Endothelial cell of umbilical vein (primary cell): ENCODE measurements at regions not wholly inside any gene's neighbourhood (a gene's known extent, or its start where the extent isn't known, plus 50 kb on each side); places are given as distances from the start of the nearest gene placed in this dataset.

Source experiments
- BruUV-seq: library from RNA; stranded (reverse); fragments of 400-500 nt; replicated peaks from 2 replicates; lab custom pipeline; 2021; lab: Mats Ljungman, UMichigan
- CTCF ChIA-PET: fragments of 300-600, 350-600 bp; sonication (Branson Sonifier 250); formaldehyde crosslinking; loops from one replicate; lab custom pipeline; 2021; ENCODE audit warnings: antibody characterized with exemption, inconsistent platforms; lab: Charles Lee
- POLR2A ChIA-PET: fragments of 300-600, 350-600 bp; sonication (Branson Sonifier 250); formaldehyde crosslinking; loops from one replicate; lab custom pipeline; 2021; ENCODE audit warnings: antibody characterized with exemption, inconsistent platforms; lab: Charles Lee
- DNase-seq: peaks from one replicate; pipeline ENCODE4 v3.0.0-alpha.2; 2011; ENCODE audit warnings: low read depth, low spot score
- FAIRE-seq: peaks from 2 replicates; lab custom pipeline; 2011; peaks lifted over from hg19 to GRCh38; lab: Jason Lieb, UNC
- H2AFZ ChIP-seq: 2 replicates; pipeline ENCODE4 v1.6.0; 2012; ENCODE audit warnings: low read depth, low read length, control low read depth, inconsistent platforms
- H3K27ac ChIP-seq: 2 replicates; pipeline ENCODE4 v1.5.1; 2011; ENCODE audit warnings: low read depth, mild to moderate bottlenecking, control low read depth, low read length, moderate library complexity; ENCODE audit not compliant: insufficient read depth
- H3K27me3 ChIP-seq, 2 experiments: 2 replicates each; pipeline versions ENCODE4 v1.6.0 to v1.6.1; 2011; ENCODE audit warnings: low read length in 2 of 2, mixed read lengths in 1 of 2; ENCODE audit not compliant: control insufficient read depth in 2 of 2, insufficient read depth in 2 of 2
- H3K36me3 ChIP-seq, 2 experiments: 2 replicates in 1 of 2; 3 replicates in 1 of 2; pipeline ENCODE4 v1.5.1; 2011; ENCODE audit warnings: low read length in 2 of 2, mild to moderate bottlenecking in 1 of 2, moderate library complexity in 1 of 2; ENCODE audit not compliant: control insufficient read depth in 2 of 2, insufficient read depth in 2 of 2; ENCODE audit errors: extremely low read depth in 1 of 2
- H3K4me1 ChIP-seq: 3 replicates; pipeline ENCODE4 v1.5.1; 2011; ENCODE audit warnings: mild to moderate bottlenecking, low read length; ENCODE audit not compliant: control insufficient read depth, insufficient read depth; ENCODE audit errors: extremely low read depth
- H3K4me2 ChIP-seq: 2 replicates; pipeline ENCODE4 v1.6.1; 2011; ENCODE audit warnings: low read length, control low read depth, mixed read lengths; ENCODE audit not compliant: insufficient read depth
- H3K4me3 ChIP-seq, 3 experiments: fragments of 200-600 bp in 1 of 3; sonication (generic), shearing (Covaris generic) in 1 of 3; replicated peaks in 1 of 3; 2 replicates each; pipeline ENCODE4 v1.5.1; 2011 to 2016; ENCODE audit warnings: control low read depth in 3 of 3, low read length in 3 of 3, mild to moderate bottlenecking in 2 of 3, inconsistent platforms in 1 of 3, low read depth in 1 of 3, moderate library complexity in 1 of 3; ENCODE audit not compliant: insufficient read depth in 1 of 3
- H3K79me2 ChIP-seq: 2 replicates; pipeline ENCODE4 v1.6.0; 2012; ENCODE audit warnings: low read length, inconsistent platforms; ENCODE audit not compliant: control insufficient read depth, insufficient read depth
- H3K9ac ChIP-seq: replicated peaks from 2 replicates; pipeline ENCODE3; 2011; ENCODE audit warnings: low read length, control low read depth; ENCODE audit not compliant: insufficient read depth; ENCODE audit errors: extremely low read depth
- H3K9me1 ChIP-seq: replicated peaks from 3 replicates; pipeline ENCODE4 v1.6.0; 2011; ENCODE audit warnings: mild to moderate bottlenecking, low read length; ENCODE audit not compliant: control insufficient read depth, insufficient read depth; ENCODE audit errors: extremely low read depth
- H3K9me3 ChIP-seq: replicated peaks from 2 replicates; pipeline ENCODE4 v1.5.1; 2012; ENCODE audit warnings: low read length, inconsistent platforms; ENCODE audit not compliant: control insufficient read depth, insufficient read depth
- H4K20me1 ChIP-seq: replicated peaks from 2 replicates; pipeline ENCODE3; 2011; ENCODE audit warnings: mild to moderate bottlenecking, low read length; ENCODE audit not compliant: control insufficient read depth, insufficient read depth; ENCODE audit errors: extremely low read depth
- EZH2 ChIP-seq: IDR thresholded peaks from 2 replicates; pipeline ENCODE4 v1.6.1; 2012; ENCODE audit warnings: borderline replicate concordance, low read depth, mild to moderate bottlenecking, moderate library complexity, low read length, inconsistent platforms; ENCODE audit not compliant: severe bottlenecking
- FOS ChIP-seq: IDR thresholded peaks from 2 replicates; pipeline ENCODE4 v1.6.1; 2011; ENCODE audit warnings: mild to moderate bottlenecking, low read length, moderate library complexity, borderline replicate concordance; ENCODE audit not compliant: insufficient read depth
- GATA2 ChIP-seq: IDR thresholded peaks from 2 replicates; pipeline ENCODE4 v1.7.0; 2011; ENCODE audit warnings: low read depth, mild to moderate bottlenecking, moderate library complexity, mixed read lengths, low read length; ENCODE audit not compliant: insufficient read length, insufficient read depth
- JUN ChIP-seq: IDR thresholded peaks from 2 replicates; pipeline ENCODE4 v1.6.1; 2011; ENCODE audit warnings: borderline replicate concordance, low read depth; ENCODE audit not compliant: insufficient read length, insufficient read depth
- MYC ChIP-seq: IDR thresholded peaks from one replicate; pipeline ENCODE4 v1.6.1; 2011; ENCODE audit warnings: mild to moderate bottlenecking, low read depth, low read length
- POLR2A ChIP-seq: IDR thresholded peaks from 2 replicates; pipeline ENCODE4 v1.6.1; 2012; ENCODE audit warnings: low read depth, mild to moderate bottlenecking, control low read depth, low read length
- POLR2AphosphoS5 ChIP-seq: IDR thresholded peaks from 2 replicates; pipeline ENCODE4 v1.6.1; 2012; ENCODE audit warnings: low read depth, mild to moderate bottlenecking, control low read depth, low read length, moderate library complexity; ENCODE audit not compliant: insufficient read depth
- dilution Hi-C: fragments of 300-500 bp; cut with MboI; formaldehyde crosslinking; loops from one replicate; pipeline ENCODE4 v1.15.0; 2019; ENCODE audit warnings: low sequenced_read_pairs; ENCODE audit not compliant: extremely low pct_ligation_motif_present
- intact Hi-C: fragments of 100-400 bp; cut with micrococcal nuclease; formaldehyde crosslinking; loops from one replicate; pipeline ENCODE4 v1.10.0; 2022
- TF ChIP-seq, protein P1 (sequence below), 2 donors: IDR thresholded peaks; 1 replicate in 1 of 2; 2 replicates in 1 of 2; pipeline ENCODE4 v1.5.1; 2011; ENCODE audit warnings: low read length in 2 of 2, mild to moderate bottlenecking in 2 of 2, moderate library complexity in 2 of 2, control low read depth in 1 of 2, inconsistent platforms in 1 of 2, low read depth in 1 of 2; ENCODE audit not compliant: insufficient read depth in 1 of 2; ENCODE audit errors: extremely low read depth in 1 of 2
- TF ChIP-seq, protein P2 (sequence below): IDR thresholded peaks from 2 replicates; pipeline ENCODE4 v1.6.1; 2011; ENCODE audit not compliant: insufficient read depth, insufficient read length

DNA sequence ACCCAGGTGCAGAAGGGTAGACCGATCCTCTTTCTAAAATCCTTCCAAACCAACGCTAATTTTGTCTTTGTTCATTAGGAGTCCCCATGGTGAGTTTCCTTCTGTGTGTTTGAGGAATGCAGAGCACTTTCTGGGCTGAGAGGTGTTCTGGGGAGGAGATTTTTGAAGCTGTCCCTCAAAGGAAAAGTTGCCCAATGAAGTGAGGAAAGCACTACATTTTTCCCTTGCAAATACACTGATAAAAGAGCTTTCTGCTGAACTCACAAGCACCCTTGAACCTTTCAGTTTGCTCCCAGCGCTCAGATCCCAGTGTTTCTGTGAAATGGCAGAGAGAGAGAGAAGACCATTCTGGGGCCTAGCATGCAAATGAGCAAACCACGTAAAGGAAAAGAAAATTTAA, 299.6 kb upstream of the FANCL start:
- Histone ChIP-seq H3K36me3 (no peaks in the 10 kb centered on the region), H4K20me1 (no peaks in the 10 kb centered on the region), H3K79me2 (no peaks in the 10 kb centered on the region), H3K27me3 (peaks cover 6 to 13% of the 10 kb centered on the region in 2 experiments), H3K4me3 (no peak overlapping the region), H2AFZ (no peak overlapping the region), H3K9me1 (no peaks in the 10 kb centered on the region), H3K4me1 (no peaks in the 10 kb centered on the region), H3K9ac (no peak overlapping the region), H3K27ac (no peak overlapping the region), H3K9me3 (no peaks in the 10 kb centered on the region), H3K4me2 (no peak overlapping the region)
- dilution Hi-C loops, result no loop called here
- FAIRE-seq (no peak), DNase-seq (no peak)
- TF ChIP-seq POLR2AphosphoS5, result no peak
- no peak for TF ChIP-seq MYC
- no peak for TF ChIP-seq FOS
- no peak for TF ChIP-seq GATA2
- TF ChIP-seq JUN, result no peak
- no peak for TF ChIP-seq EZH2
- TF ChIP-seq, protein P1, sequence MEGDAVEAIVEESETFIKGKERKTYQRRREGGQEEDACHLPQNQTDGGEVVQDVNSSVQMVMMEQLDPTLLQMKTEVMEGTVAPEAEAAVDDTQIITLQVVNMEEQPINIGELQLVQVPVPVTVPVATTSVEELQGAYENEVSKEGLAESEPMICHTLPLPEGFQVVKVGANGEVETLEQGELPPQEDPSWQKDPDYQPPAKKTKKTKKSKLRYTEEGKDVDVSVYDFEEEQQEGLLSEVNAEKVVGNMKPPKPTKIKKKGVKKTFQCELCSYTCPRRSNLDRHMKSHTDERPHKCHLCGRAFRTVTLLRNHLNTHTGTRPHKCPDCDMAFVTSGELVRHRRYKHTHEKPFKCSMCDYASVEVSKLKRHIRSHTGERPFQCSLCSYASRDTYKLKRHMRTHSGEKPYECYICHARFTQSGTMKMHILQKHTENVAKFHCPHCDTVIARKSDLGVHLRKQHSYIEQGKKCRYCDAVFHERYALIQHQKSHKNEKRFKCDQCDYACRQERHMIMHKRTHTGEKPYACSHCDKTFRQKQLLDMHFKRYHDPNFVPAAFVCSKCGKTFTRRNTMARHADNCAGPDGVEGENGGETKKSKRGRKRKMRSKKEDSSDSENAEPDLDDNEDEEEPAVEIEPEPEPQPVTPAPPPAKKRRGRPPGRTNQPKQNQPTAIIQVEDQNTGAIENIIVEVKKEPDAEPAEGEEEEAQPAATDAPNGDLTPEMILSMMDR (IDR thresholded peaks at IDR 0.05; ENCODE audit: extremely low read depth in 1 of 2, insufficient read depth in 1 of 2, low read depth in 1 of 2, low read length in 2 of 2), result no peak
- TF ChIP-seq POLR2A, result no peak
- TF ChIP-seq, protein P2, sequence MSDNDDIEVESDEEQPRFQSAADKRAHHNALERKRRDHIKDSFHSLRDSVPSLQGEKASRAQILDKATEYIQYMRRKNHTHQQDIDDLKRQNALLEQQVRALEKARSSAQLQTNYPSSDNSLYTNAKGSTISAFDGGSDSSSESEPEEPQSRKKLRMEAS, result no peak
- intact Hi-C loops, result no loop called here
- no TSS peak for BruUV-seq
- CTCF ChIA-PET, result no interaction called here
- POLR2A ChIA-PET, result no interaction called here
